ENCODE measurements at regions not wholly inside any gene's neighbourhood (a gene's known extent, or its start where the extent isn't known, plus 50 kb on each side); places are given as distances from the start of the nearest gene placed in this dataset.

DNA sequence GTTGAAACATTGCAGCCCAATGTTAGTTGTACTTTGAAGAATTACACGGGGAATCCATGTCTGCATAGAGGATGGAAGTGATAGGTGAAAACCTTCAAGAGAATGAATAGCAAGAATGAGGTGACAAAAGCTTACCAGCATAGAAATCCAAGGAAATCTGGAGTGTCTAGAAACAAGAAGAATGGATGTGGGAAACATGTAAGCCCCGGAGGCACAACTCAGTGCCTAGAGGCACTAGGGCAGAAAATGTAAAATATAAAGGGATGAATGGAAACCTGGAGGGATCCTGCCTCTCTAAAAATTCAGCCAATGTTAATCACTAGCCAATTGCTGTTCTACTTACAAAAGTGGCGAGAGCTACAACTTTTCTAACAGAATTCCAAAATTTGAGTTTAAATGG lies 619.0 kb downstream of the TBL1XR1 start:
- TF ChIP-seq SPI1 (IDR thresholded peaks at IDR 0.05; ENCODE audit: low read depth, low read length) (no peak), TAF1 (IDR thresholded peaks at IDR 0.05; ENCODE audit: low read depth, low read length) (no peak), POLR2A (IDR thresholded peaks at IDR 0.05; ENCODE audit: low read depth, low read length) (no peak), POLR2AphosphoS5 (IDR thresholded peaks at IDR 0.05; ENCODE audit: low read depth, low read length) (no peak), PAX5 (IDR thresholded peaks at IDR 0.05; ENCODE audit: insufficient read depth, low read length, severe bottlenecking) (no peak)

All from GM12891 (cell line).